ENCODE measurements at regions not wholly inside any gene's neighbourhood (a gene's known extent, or its start where the extent isn't known, plus 50 kb on each side); places are given as distances from the start of the nearest gene placed in this dataset.
A peak's percentile ranks its signal among the peaks of the same experiment; 100 is the strongest.
"Not testable (repeated sequence)": the region's sequence is repeated elsewhere in the genome, so short reads cannot be mapped to it uniquely, and the experiment has no call there.

DNA sequence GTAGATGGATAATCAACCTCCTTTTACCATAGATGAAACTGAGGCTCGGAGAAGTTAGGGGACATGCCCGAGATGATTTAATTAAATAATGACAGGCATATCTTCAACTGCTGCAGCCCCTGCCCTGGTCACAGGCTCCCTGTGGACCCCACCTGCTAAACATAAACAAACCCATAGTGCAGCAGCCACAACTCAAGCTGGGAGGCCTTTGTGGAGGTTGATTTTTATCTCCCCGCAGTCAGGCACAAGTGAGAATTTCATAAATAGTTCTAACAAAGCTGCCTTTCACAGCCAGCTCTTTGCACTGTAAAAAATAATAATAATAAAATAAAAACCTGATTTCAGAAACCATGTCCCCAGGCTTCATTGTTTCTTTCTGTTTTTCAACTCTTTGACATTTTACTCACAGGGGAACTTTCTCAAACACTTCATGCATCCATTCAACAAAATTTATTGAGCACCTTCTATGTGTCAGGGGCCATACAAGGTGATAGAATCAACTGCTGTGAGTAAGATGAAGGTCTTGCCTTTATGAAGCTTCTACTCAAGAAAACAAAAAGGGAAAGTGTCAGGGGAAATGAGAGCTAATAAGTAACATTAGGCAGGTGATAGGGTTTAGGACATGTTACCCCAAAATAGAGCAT is 393.6 kb upstream of the PROK2 start:
- DNase-seq (ENCODE audit: low spot score) = no peak

DNA sequence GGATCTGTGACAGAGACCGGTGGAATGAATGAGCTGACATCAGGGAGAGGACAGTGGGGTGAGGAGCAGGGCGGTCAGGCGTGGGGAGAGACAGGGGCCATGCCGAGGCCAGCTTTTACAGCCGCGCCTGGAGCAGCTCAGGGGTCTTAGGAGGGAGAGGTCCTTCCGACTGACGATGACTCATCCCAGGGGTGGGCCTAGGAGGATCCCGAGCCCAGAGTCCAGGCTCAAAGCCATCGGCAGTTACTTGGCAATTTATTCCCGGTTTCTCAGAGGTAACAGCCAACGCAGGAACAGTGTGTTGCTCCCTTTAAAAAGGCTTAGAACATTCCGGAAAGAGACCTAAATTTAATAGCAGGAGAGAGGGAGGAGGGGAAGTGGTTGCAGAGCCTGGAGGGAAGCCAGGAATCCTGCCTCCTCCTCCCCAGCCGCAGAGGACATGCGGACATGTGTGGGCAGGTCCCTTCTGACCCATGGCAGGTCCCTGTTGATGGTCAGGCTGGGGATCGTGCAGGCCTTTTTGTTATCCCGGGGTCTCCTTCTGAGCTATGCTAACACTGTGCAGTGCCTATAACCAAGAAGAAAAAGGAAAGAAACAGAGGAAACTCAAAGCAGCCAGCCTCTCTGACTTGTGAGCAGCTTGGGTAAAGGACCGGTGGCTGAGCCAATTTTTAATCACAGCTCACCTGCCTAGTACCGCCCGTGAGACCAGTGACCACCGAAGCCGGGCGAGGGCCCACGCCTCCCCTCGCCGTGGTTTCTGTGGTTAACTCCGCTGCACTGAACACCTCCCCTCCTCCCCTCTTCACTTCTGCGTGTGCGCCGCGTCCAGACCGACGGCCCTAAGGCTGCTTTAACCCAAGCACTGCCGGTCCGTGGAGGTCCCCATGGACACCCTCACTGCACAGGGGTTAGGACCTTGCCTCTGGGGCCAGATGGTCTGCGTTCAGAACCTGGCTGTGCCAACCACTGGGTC is 392.4 kb upstream of the PROK2 start:
- DNase-seq (ENCODE audit: low spot score) = no peak

DNA sequence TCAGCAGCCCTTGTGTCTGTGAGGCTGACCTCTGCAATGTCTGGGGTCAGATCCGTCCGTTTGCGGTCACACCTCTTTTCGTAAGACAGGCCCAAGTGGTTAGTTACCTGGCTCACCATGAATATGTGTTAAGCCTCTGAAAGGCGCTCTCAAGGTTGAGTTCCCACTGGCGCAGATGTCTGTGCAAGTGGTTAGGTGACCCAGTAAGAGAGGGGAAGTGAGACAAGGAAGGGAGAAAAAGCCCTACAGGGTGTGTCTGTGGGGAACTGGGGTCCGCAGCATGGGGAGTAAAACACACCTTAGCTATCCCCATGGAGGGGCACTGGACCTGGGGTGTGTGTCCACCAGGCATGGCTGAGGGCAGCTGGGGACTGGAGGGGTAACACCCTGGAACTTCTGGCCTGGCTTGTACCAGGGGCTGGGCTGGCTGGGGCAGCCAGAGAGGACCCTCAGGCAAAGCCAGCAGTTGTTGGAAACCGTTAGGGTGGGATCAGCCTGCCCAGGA is 391.6 kb upstream of the PROK2 start:
- DNase-seq (ENCODE audit: low spot score) = no peak

DNA sequence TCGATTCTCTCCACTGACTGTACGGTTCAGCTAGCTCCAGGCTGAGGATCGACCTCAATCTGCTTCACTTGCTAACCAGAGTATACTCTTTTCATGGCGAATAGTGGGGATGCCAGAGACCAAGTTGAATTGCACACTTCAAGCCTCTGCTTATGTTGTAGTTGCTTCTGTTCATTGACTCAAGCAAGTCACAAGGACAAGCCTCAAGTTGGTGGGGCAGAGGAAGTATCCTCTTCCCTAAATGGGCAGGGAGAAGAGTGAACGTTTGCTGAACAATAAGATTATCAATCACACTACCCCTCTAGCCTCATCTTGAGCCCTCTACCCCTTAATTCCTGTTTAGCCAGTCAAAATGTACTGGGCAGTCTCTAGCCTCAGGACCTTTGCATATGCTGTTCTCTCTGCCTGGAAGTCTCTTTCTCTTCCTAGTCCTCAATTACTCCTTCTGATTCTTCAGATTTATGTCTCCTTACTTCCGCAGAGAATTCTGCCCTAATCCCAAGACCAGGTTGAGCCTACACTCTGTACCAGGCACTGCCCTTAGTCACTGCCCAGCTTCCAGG is 390.4 kb upstream of the PROK2 start:
- DNase-seq (ENCODE audit: low spot score) = no peak

DNA sequence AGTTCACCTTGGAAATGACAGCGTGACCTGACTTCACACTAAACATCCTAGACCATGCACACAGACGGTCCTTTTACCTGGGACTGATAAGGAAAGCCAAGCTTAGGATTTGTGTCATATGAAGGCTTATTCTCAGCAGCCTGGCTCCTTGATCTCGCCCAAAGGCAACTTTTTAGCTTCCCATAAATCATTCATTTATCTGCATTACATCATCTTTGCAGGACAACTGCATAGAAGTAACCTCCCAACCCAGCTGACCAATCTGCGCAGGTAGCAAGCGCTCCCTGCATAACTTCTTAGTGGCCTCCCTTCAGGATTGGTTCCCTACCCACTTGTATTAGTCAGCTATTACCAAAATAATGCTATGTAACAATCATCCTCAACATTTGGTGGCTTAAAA is 389.9 kb upstream of the PROK2 start:
- DNase-seq (ENCODE audit: low spot score) = no peak

DNA sequence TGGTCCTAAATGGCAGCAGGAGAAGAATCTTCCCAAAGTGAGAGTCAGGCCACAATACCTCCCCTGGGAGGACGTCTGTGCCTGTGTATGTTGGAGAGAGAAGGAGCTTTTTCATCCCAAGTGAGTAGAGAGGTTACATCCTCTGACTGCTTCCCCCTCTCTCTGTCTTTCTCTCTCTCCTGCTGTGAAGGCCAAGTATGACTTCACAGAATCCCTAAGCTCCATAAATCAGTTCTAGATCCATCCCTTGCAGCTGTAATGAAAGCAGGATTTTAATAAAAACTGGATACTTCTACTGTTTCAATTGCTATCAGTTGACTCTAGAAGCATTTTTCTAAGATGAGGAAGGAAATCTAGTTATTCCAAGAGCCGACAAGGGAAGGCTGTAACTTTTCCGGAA is 389.1 kb upstream of the PROK2 start:
- DNase-seq (ENCODE audit: low spot score) = no peak

DNA sequence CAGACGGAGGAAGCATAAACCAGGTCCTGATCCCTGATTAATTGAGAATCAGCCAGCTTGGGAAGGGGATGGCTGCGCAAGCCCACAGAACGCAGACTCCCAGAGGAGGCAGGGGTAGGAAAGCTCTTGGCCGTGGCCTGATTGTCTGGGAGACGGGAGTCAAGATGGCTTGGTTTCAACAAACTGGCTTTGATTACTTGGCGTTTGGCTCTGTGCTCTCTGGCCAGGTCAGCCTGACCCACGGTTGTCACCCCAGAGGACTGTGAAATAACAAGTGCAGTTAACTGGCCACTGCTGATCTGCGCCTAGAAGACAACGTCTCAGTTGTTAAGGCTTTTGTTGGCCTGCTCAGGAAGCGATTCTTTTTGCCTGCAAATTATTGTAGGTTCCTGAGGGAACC is 387.0 kb upstream of the PROK2 start:
- peak; percentile 80 for DNase-seq (ENCODE audit: low spot score)

DNA sequence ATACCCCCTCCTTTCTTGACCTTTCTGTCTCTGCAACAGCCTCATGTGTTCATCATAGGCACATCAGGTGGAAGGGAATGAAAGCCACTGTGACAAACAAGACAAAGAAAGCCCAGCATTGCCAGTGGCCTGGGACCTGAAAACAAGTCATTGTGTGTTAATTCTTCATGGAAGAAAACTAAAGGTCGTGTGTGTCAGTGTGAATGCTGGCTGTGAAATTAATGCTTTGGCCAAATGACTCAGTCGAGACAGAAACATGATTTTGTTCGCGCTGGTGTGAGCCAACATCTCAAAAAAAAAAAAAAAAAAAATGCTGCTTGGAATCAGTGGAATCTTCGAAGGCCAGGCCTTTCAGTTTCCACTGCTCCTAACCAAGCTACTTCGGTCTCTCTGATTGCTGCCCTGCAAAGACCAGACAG is 386.5 kb upstream of the PROK2 start:
- peak; percentile 95 for DNase-seq (ENCODE audit: low spot score)

DNA sequence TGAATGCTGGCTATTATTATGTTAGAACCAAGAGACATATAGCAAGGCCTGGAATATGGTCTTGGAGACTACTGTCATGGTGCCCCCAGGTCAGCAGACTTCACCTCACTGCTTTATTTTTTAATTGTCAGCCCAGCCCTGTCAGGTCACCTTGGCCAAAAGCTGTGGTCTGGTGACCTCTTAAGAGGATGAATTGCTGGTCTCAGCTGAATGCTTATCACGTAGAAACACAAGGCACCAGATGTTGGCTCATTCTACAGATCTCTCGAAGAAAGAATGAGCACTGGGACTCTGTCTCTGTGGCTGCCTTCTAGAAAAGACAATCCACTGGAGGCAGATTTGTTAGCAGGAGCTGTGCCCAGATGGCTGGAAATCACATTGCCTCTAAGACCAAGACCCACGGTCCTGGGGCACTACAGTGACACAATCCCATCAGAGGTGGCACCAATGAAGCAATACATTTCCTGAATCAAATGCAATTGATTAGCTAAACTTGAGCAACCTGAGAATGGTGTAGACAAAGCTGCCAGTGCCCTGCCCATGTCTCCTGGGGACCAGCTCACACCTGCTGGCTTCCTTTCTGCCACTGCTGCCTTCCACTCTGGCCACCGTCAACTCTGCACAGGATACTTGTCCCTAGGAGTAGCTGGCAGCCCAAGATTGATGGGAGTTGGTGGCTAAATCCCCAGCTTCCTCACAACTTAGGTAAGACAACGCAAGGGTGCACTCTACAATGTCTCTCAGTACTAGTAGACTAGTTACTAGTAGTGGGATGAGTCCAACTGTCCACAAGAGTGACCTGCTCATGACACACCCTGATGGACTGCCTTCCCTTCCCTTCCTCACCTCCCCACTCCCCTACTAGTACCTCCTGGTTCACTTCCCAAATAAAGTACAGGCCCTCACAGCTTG is 384.9 kb upstream of the PROK2 start:
- no peak for DNase-seq (ENCODE audit: low spot score)

DNA sequence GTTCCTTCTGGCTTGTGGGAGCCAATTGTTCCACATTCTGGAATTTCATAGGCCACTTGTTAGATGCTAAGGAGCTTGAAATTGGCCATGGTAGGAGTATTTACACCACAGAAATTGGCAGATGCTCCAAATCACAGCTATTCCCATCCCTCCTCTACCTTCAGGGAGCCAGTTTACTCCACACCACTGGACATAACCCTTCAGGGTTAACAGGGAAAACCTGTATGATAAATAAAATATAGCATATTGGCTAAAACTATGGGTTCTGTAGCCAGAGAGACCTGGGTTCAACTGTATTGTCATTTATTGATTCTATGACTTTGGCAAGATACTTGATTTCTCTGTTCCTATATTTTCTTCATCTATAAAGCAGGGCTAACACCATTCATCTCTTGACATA is 384.2 kb upstream of the PROK2 start:
- no peak for DNase-seq (ENCODE audit: low spot score)

DNA sequence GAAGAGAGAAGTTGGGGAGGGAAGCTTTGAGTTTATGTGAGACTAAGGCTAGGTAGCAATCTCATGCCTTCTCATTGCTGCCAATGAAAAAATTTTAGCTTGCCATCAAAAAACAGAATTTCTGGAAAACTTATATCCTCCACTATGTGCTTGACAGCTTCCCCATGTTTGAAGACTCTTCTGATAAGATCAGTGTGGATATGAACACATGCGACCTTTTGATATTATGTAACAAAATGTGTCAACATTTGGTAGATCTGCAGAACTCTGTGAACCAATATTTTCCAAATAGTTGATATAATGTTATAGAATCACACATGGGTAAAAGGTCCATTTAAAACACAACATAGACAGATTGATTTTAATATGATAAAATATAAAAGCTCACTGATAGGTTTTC is 380.9 kb upstream of the PROK2 start:
- DNase-seq (ENCODE audit: low spot score) = no peak

DNA sequence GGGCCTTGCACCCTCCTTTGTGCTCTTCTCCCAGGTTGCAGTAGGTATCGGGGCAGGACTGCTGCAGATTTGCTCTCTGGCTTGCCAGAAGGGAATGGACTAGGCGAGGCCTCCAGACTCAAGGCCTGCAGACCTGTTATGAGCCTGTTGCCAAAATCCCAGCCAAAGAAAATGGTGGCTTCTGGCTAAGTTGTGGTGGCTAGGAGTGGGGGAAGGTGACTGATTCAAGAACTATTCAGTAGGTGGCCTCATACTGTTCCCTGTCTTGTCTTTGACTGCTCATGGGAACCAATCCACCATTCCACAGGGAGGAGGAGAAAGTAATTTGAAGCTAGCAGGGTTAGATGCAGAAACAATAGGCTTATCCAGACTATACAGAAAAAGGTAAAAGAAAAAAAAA is 380.4 kb upstream of the PROK2 start:
- DNase-seq (ENCODE audit: low spot score) = no peak

DNA sequence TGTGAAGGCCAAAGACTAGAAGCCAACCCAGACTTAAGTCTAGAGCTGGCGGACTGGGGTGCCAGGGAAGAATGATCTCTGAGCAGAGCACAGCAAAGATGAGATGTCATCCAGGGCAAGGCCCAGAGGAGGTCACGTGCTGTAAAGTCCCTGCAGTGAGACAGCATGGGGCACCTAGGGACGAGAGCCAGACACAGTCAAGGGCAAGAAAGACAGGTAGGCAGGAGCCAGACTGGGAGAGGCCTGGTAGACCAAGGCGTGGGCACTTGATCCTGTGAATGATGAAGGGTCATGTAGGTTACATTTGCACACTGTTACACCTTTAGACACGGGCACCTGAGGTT is 379.7 kb upstream of the PROK2 start:
- DNase-seq (ENCODE audit: low spot score) = no peak

DNA sequence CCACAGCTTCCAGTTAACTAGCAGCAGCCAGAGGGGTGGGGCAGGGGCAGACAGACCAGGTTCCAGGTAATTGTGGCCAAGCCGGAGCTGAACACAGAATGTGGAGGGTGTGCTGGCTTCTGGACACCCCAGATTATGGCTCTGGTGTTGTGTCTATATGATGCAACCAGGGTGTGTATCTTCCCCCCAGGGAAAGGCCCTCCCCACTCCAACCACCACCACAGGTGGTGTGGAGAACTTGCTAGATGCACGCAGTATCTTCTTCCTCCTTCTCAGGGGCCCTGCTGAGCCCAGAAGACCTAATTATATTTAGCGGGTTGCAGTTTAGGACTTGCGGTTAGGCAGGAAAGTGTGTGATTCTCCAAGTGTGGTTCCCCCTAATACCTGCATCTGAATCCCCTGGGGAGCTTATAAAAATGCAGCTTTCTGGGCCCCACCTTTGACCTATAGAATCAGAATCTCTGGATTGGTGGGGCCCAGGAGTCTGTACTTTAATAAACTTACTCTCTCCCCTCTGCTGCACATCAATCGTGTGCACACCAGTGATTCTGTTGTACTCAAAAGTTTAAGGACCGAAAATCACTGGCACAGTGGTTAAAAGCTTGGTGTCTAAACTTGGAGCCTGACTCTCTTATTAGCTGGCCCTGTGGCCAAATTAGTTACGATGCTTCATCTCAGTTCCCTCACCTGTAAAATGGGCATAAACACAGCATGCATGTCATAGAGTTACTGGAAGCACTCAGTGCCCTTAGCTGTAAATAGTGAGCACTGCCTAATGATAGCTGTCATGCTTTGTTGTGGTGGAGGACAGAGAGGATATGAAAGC is 379.1 kb upstream of the PROK2 start:
- DNase-seq (ENCODE audit: low spot score) = no peak

DNA sequence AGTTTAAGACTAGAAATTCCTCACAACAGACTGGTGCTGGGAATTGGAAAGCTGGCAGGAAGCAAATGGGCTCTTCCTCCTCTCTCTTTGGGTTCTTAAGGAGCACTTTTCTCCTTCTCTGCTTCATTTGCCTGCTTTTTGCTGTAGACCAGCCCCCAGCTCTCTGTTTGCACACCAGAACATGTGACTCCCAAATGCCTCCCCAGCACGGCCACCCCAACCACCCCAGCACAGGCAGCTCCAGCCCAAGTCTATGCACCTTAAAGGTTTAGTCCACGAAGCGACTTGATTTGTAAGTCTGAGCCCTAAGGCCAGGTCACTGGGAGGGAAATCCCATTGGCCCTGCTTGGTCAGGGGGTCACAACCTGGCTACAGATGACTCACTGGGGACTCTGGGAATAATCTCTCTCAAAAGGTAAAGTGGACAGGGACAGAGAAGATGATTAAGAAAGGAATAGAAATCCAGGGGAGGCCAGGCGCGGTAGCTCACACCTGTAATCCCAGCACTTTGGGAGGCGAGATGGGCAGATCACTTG is 377.8 kb upstream of the PROK2 start:
- no peak for DNase-seq (ENCODE audit: low spot score)

DNA sequence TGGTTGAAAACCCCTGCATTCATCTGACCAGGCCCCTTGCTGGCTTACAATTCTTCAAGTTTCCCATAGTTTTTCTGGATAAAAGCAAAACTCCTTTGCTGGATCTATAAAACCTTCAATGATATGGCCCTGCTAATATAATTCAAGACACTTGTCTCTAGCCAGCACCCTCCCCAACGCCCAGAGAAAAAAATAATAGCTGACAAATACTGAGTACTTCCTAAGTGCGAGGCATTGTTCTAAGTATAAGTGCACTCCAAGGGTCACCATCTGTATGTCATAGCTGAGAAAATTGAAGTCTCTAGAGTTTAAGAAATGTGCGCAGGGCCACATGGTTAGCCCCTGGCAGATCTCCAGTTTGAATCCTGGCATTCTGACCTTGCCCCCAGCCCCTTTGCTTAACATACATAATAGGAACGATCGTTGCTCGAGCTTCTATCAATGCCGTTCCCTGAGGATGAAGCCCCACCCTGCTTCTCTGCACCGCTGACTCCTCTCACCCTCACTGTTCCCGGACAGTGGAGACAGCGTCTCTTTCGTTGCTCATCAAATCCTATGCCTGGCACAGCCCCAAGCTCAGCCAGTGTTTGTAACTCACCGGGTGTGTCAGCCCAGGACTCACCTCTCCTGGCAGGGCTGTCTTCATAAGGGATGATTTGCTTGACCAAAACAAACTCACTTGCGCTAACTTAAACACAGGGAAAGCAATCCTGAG is 377.1 kb upstream of the PROK2 start:
- DNase-seq (ENCODE audit: low spot score) = no peak

DNA sequence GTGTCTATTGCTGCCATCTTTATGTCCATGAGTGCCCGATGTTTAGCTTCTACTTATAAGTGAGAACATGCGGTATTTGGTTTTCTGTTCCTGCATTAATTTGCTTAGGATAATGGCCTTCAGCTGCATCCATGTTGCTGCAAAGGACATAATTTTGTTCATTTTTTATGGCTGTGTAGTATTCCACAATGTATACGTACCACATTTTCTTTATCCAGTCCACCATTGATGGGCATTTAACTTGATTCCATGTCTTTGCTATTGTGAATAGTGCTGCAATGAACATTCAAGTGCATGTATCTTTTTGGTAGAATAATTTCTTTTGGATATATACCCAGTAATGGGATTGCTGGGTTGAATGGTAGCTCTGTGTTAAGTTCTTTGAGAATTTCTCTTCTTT is 376.3 kb upstream of the PROK2 start:
- DNase-seq (ENCODE audit: low spot score) = not testable (repeated sequence)

DNA sequence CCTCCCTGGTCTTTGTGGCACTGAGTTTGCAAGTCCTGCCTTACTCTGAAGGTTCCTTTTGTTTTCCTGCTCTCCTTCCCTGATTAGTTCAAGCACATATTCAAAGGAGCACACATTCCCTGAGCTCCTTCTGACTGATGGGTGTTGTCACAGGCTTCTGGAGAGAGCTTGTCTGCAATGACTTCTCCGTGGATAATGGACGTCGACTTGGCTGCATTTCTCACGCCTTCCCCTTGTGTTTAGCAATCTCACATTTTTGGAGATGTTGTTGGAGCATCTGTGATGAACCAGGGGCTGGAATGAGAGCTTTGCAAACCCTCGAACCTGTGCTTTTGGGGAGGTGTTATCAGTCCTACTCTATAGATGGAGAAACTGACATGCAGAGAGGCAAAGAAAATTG is 375.4 kb upstream of the PROK2 start:
- no peak for DNase-seq (ENCODE audit: low spot score)

DNA sequence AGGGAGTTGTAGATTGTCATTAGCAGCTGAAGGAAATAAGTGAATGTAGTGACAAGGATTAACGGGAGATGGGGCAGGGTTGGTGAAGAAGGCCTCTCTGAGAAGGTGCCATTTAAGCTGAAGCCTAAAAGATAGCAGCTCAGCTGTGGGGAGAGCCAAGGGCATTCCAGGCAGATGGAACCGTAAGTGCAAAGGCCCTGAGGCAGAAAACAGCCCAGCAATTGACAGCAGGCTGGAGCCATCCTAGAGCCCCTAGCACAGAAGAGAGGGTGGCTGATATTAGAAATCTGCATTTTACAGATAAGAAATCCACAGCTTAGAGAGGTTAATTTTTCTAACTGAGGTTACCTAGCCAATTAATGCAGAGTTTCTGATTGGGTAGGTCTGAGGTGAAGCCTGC is 374.5 kb upstream of the PROK2 start:
- DNase-seq (ENCODE audit: low spot score) = no peak

DNA sequence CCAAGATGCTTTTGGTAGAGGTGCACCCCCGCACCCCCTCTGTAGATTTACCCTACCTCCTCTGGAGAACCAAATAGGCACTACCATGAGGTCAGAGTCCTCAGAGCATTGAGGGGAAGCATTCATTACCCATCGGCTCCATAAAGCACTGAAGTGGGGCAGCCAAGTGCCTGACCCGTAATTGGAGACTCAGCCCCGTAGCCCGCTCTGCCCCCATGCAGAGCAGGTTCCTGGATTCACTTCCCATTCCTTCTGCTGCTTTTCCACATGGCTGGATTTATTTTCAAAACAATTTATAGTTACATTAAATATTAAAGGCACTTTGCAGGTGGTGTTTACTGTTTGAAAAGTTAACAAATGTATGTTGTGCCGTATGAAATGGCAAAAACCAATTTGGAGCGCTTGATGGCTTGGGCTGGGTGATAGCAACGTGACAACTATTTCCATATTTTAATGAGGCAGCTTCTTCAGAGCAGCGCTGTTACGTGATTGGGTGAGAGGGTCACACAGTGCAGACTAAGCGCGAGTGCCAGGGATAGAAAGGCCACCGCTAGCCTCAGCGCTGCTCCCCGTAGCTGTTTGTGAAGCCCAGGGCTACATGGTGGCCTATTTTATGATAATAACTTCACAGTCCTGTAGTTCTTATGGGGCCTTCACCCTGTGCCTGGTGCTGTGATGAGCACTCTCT is 373.8 kb upstream of the PROK2 start:
- DNase-seq (ENCODE audit: low spot score) = no peak
